H1 (cell line): ENCODE measurements at regions not wholly inside any gene's neighbourhood (a gene's known extent, or its start where the extent isn't known, plus 50 kb on each side); places are given as distances from the start of the nearest gene placed in this dataset.

Source experiments
- CTCF ChIA-PET: fragments of 300-600 bp; sonication (Branson Sonifier 250); formaldehyde crosslinking; loops from one replicate; lab custom pipeline; 2021; ENCODE audit not compliant: partially characterized antibody; lab: Charles Lee
- POLR2A ChIA-PET: fragments of 300-600 bp; sonication (Branson Sonifier 250); formaldehyde crosslinking; loops from one replicate; lab custom pipeline; 2021; ENCODE audit warnings: inconsistent platforms; ENCODE audit not compliant: partially characterized antibody; lab: Charles Lee
- DNase-seq, 2 experiments: peaks; one replicate each; pipeline versions ENCODE4 v3.0.0 to v3.0.0-alpha.2; 2010 to 2022; ENCODE audit warnings: low spot score in 2 of 2, low read depth in 1 of 2, mixed read lengths in 1 of 2
- FAIRE-seq: peaks from 2 replicates; lab custom pipeline; 2011; peaks lifted over from hg19 to GRCh38; lab: Jason Lieb, UNC
- H2AFZ ChIP-seq: 2 replicates; pipeline ENCODE4 v1.8.1; 2012; ENCODE audit warnings: low read length, inconsistent platforms
- H2AK5ac ChIP-seq: 2 replicates; pipeline ENCODE4 v1.6.1; 2013; ENCODE audit warnings: low read depth, low read length
- H2BK120ac ChIP-seq: replicated peaks from 2 replicates; pipeline ENCODE3; 2013; ENCODE audit warnings: low read depth, low read length, inconsistent platforms
- H2BK12ac ChIP-seq: 2 replicates; pipeline ENCODE4 v1.6.1; 2013; ENCODE audit warnings: low read depth, low read length
- H2BK15ac ChIP-seq: 2 replicates; pipeline ENCODE4 v1.6.1; 2013; ENCODE audit warnings: low read length
- H2BK20ac ChIP-seq: 2 replicates; pipeline ENCODE4 v1.6.1; 2013; ENCODE audit warnings: low read length
- H2BK5ac ChIP-seq: 2 replicates; pipeline ENCODE4 v1.6.1; 2013; ENCODE audit warnings: low read depth, low read length
- H3K14ac ChIP-seq: 2 replicates; pipeline ENCODE4 v1.6.1; 2013; ENCODE audit warnings: inconsistent platforms; ENCODE audit not compliant: insufficient read length
- H3K18ac ChIP-seq: 2 replicates; pipeline ENCODE4 v1.6.1; 2013; ENCODE audit warnings: low read length; ENCODE audit errors: extremely low read depth
- H3K23ac ChIP-seq: 2 replicates; pipeline ENCODE4 v1.6.1; 2013; ENCODE audit warnings: inconsistent platforms; ENCODE audit not compliant: insufficient read length
- H3K23me2 ChIP-seq: 2 replicates; pipeline ENCODE4 v1.6.1; 2013; ENCODE audit warnings: low read depth, low read length
- H3K27ac ChIP-seq: 2 replicates; pipeline ENCODE4 v1.6.1; 2011; ENCODE audit warnings: low read depth, low read length, inconsistent platforms
- H3K27me3 ChIP-seq, 4 experiments: replicated peaks in 1 of 4; 1 replicate in 1 of 4; 2 replicates in 3 of 4; pipeline versions ENCODE4 v1.6.1 to v1.8.1; 2011 to 2013; ENCODE audit warnings: low read length in 3 of 4, mild to moderate bottlenecking in 3 of 4, inconsistent platforms in 2 of 4, mixed read lengths in 2 of 4, moderate library complexity in 1 of 4; ENCODE audit not compliant: control insufficient read depth in 3 of 4, insufficient read depth in 3 of 4; ENCODE audit errors: extremely low read depth in 1 of 4
- H3K36me3 ChIP-seq, 4 experiments: 2 replicates each; pipeline versions ENCODE4 v1.6.1 to v1.8.1; 2011 to 2013; ENCODE audit warnings: mild to moderate bottlenecking in 4 of 4, low read length in 3 of 4, moderate library complexity in 2 of 4, control low read depth in 1 of 4, inconsistent platforms in 1 of 4; ENCODE audit not compliant: insufficient read depth in 4 of 4, control insufficient read depth in 2 of 4
- H3K4ac ChIP-seq: replicated peaks from 2 replicates; pipeline ENCODE3; 2013; ENCODE audit warnings: low read length, low read depth, mixed read lengths, inconsistent platforms; ENCODE audit not compliant: insufficient read length
- H3K4me1 ChIP-seq, 4 experiments: replicated peaks in 1 of 4; 1 replicate in 1 of 4; 2 replicates in 3 of 4; pipeline versions ENCODE4 v1.6.1 to v1.8.1; 2011 to 2013; ENCODE audit warnings: low read length in 3 of 4, inconsistent platforms in 2 of 4, mixed read lengths in 1 of 4; ENCODE audit not compliant: insufficient read depth in 4 of 4, control insufficient read depth in 3 of 4
- H3K4me2 ChIP-seq, 2 experiments: 2 replicates each; pipeline versions ENCODE4 v1.6.1 to v1.8.1; 2011 to 2013; ENCODE audit warnings: low read depth in 2 of 2, low read length in 2 of 2, control low read depth in 1 of 2, inconsistent platforms in 1 of 2, mild to moderate bottlenecking in 1 of 2; ENCODE audit not compliant: insufficient read depth in 1 of 2
- H3K4me3 ChIP-seq, 4 experiments: fragments of 200-600, 300-600 bp in 1 of 4; sonication (generic), shearing (Covaris generic), sonication (Bioruptor Twin) in 1 of 4; 2 replicates each; pipeline versions ENCODE4 v1.5.1 to v1.8.1; 2011 to 2016; ENCODE audit warnings: low read length in 4 of 4, low read depth in 3 of 4, control low read depth in 2 of 4, inconsistent platforms in 2 of 4, mild to moderate bottlenecking in 2 of 4, mixed read lengths in 1 of 4, moderate library complexity in 1 of 4; ENCODE audit not compliant: insufficient read depth in 2 of 4; ENCODE audit errors: extremely low read depth in 1 of 4
- H3K56ac ChIP-seq: replicated peaks from 2 replicates; pipeline ENCODE3; 2013; ENCODE audit warnings: low read depth, mild to moderate bottlenecking, mixed read lengths, low read length, inconsistent platforms; ENCODE audit not compliant: insufficient read length
- H3K79me1 ChIP-seq: 2 replicates; pipeline ENCODE4 v1.6.1; 2013; ENCODE audit warnings: low read depth, low read length, control low read depth
- H3K79me2 ChIP-seq, 2 experiments: 2 replicates each; pipeline versions ENCODE4 v1.6.1 to v1.8.1; 2012 to 2013; ENCODE audit warnings: low read length in 2 of 2, mild to moderate bottlenecking in 2 of 2, inconsistent platforms in 1 of 2; ENCODE audit not compliant: insufficient read depth in 2 of 2, control insufficient read depth in 1 of 2
- H3K9ac ChIP-seq, 4 experiments: replicated peaks in 1 of 4; 1 replicate in 1 of 4; 2 replicates in 3 of 4; pipeline versions ENCODE4 v1.6.1 to v1.8.1; 2011 to 2013; ENCODE audit warnings: low read depth in 3 of 4, low read length in 3 of 4, control low read depth in 2 of 4, mild to moderate bottlenecking in 2 of 4, moderate library complexity in 2 of 4, inconsistent platforms in 1 of 4; ENCODE audit errors: extremely low read depth in 1 of 4
- H3K9me3 ChIP-seq, 2 experiments: 2 replicates each; pipeline versions ENCODE4 v1.6.1 to v1.8.1; 2012 to 2013; ENCODE audit warnings: mild to moderate bottlenecking in 2 of 2, moderate library complexity in 2 of 2, control low read depth in 1 of 2, inconsistent platforms in 1 of 2, low read depth in 1 of 2, low read length in 1 of 2, mixed read lengths in 1 of 2; ENCODE audit not compliant: insufficient read depth in 2 of 2
- H4K20me1 ChIP-seq, 2 experiments: replicated peaks in 1 of 2; 2 replicates each; pipeline versions ENCODE3 to v1.8.1; 2011 to 2013; ENCODE audit warnings: inconsistent platforms in 2 of 2, low read length in 2 of 2, mild to moderate bottlenecking in 1 of 2; ENCODE audit not compliant: insufficient read depth in 2 of 2, control insufficient read depth in 1 of 2
- H4K5ac ChIP-seq: 2 replicates; pipeline ENCODE4 v1.6.1; 2013; ENCODE audit warnings: low read length, low read depth, mixed read lengths, inconsistent platforms; ENCODE audit not compliant: insufficient read length
- H4K8ac ChIP-seq: 2 replicates; pipeline ENCODE4 v1.8.0; 2013; ENCODE audit warnings: mild to moderate bottlenecking, moderate library complexity, low read length, inconsistent platforms; ENCODE audit not compliant: insufficient read depth; ENCODE audit errors: extremely low read depth
- H4K91ac ChIP-seq: replicated peaks from 2 replicates; pipeline ENCODE3; 2013; ENCODE audit warnings: low read length, mixed read lengths, inconsistent platforms; ENCODE audit not compliant: insufficient read length
- POU5F1 ChIP-seq: IDR thresholded peaks from 2 replicates; pipeline ENCODE4 v1.6.1; 2011; ENCODE audit warnings: low read depth, mild to moderate bottlenecking, low read length, moderate library complexity
- whole genome bisulfite sequencing, 2 experiments: shearing (Covaris generic) in 1 of 2; methylation state at CpG; one replicate each; pipeline versions ENCODE4 v1.1.6 to v1.1.7; 2013 to 2015; ENCODE audit warnings: low lambda C conversion rate in 2 of 2, mixed read lengths in 2 of 2, inconsistent platforms in 1 of 2, low coverage in 1 of 2, missing lambda C conversion rate in 1 of 2; ENCODE audit not compliant: insufficient replicate concordance in 2 of 2, insufficient coverage in 1 of 2, insufficient read length in 1 of 2; ENCODE audit errors: extremely low coverage in 1 of 2, missing lambda C conversion rate in 1 of 2; 5-methylcytosine and 5-hydroxymethylcytosine counted together

DNA sequence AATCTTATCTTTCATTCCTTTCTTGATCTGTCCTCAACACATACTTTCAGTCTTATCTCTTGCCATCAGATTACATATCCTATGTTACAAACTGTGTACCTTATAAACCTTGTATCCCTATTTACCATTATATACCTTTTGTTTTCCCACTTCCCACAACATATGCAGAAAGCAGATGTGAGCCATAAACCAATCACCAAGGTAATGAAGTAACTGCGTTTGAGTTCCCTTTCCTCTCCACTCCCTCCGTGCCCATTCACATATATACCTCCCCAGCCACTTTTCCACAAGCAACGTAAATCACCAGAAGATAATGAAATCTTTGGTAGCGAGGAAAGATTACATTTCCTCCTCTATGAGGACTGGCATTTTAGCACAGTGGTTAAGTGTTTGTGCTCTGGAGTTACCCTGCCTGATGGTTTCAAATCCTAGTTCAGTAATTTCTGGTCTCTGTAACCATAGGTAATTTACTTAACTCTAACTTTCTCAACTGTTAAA lies 55.5 kb upstream of the PHF14 start:
- Histone ChIP-seq H3K4me2 (no peak overlapping the region), H4K91ac (no peak overlapping the region), H2AK5ac (no peak overlapping the region), H3K27me3 (no peaks in the 10 kb centered on the region), H3K79me2 (no peaks in the 10 kb centered on the region), H2BK120ac (no peak overlapping the region), H3K79me1 (no peaks in the 10 kb centered on the region), H3K56ac (no peak overlapping the region), H3K4me3 (no peak overlapping the region), H3K9me3 (no peaks in the 10 kb centered on the region), H3K36me3 (no peaks in the 10 kb centered on the region), H3K14ac (no peak overlapping the region), H2AFZ (peak overlapping the region; percentile 79; the same call in 1 of the 2 replicates), H3K23ac (no peak overlapping the region), H2BK12ac (no peak overlapping the region), H2BK5ac (no peak overlapping the region)
- no peak for DNase-seq
- FAIRE-seq: no peak
- POLR2A ChIA-PET: interaction anchor here (1.6 to 3.4 kb wide), 3 partner anchors 10 to 19 kb away, joined by 4 to 8 read pairs (median 7); no protein-coding TSS in a partner anchor
- TF ChIP-seq POU5F1: no peak
- TF ChIP-seq, all 59 proteins: peak for 0
- Histone ChIP-seq H3K18ac (no peak overlapping the region), H3K23me2 (no peaks in the 10 kb centered on the region), H3K4ac (no peak overlapping the region), H3K4me1 (0 out of 7 replicates have a peak, but pooled peaks cover 0 to 2% (median 0%) of the 10 kb centered on the region in 4 experiments), H2BK20ac (no peak overlapping the region), H4K5ac (no peak overlapping the region), H4K8ac (no peak overlapping the region), H3K9ac (no peak overlapping the region), H3K27ac (no peak overlapping the region), H4K20me1 (no peaks in the 10 kb centered on the region), H2BK15ac (no peak overlapping the region)
- CTCF ChIA-PET: interaction anchor here (0.9 kb wide), 1 partner anchor 12 kb away, joined by 4 read pairs; no protein-coding TSS in a partner anchor
- WGBS, 2 experiments: 81% methylated on average over 4 of the region's 4 CpGs; no CpG with 5 or more reads in 1 of the 2 experiments
